GM21786 (cell line): ENCODE measurements at regions not wholly inside any gene's neighbourhood (a gene's known extent, or its start where the extent isn't known, plus 50 kb on each side); places are given as distances from the start of the nearest gene placed in this dataset.

Experiments used
- ATAC-seq: cut with Tn5 transposase; IDR thresholded peaks from one replicate; pipeline ENCODE4 v1.9.1; 2021; ENCODE audit not compliant: unreplicated experiment

DNA sequence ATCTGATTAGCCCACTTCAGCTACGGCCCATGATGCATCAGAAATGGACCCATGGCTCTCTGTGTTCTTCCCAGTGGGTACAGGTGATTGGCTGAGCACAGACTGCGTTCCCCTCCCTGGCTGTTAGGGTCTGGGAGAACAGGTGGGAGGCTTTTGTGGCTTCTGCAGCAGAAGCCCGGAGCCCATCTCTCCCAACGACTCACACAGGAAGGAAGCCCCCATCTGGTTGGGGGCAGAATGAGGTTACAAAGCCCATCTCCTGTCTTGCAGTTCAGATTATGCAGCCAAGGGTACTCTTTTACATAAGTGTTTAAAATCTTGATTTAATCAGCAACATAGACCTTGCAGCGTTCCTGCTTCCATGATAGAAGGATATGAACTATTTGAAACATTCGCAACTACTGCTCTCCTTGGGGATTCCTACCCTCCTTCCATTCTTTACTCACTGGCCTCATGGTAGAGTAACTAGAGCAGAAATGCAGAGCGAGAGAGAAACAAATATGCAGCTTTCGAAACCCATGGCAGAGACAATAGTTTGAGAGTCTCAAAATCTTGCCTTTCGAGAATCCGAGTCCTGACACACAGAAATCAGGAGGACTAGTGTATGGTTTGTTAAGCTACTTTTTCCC is 291.3 kb downstream of the TLE3 start:
- ATAC-seq = no peak

- ATAC-seq = no peak
Observed at GRCh38 chr15:69807721-69808120, 290.0 kb downstream of the TLE3 start.

GRCh38 chr15:69808756-69809155 is 289.0 kb downstream of the TLE3 start:
- ATAC-seq = no peak

DNA sequence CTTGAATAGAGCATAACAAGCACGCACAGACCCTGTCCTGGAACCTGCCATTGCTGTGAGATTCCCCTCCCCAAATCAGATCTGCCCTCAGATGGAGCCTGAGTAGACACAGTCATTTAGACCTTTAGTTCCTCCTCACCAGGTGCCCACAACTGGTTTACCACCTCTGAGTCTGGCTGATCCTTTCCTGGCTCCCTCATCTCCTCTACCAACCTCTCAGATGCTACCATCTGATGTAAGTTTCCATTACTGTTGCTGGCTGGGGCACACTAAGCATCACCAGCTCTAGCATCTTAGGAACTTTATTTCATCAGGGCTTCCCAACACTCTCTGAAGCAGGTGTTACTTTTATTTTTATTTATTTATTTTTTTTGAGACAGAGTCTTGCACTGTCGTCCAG is 288.3 kb downstream of the TLE3 start:
- no peak for ATAC-seq

- no peak for ATAC-seq
Observed at GRCh38 chr15:69810431-69811354, 287.0 kb downstream of the TLE3 start.

DNA sequence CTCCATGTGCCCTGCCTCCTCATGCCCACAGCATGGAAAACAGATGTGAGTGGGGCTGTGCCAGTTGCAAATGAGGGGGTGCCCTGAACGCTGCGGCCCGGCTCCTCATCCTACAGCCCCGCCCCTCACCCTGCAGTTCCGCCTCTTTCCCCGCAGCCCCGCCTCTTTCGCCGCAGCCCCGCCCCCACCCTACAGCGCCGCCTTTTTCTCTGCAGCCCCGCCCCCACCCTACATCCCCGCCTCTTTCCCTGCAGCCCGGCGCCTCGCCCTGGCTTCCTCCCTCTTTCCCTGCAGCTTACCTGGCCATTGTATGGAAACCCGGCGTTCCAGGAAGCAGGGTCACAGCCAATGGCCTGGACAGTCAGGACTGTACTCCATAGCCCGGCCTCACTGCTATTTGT is 284.9 kb downstream of the TLE3 start:
- no peak for ATAC-seq

DNA sequence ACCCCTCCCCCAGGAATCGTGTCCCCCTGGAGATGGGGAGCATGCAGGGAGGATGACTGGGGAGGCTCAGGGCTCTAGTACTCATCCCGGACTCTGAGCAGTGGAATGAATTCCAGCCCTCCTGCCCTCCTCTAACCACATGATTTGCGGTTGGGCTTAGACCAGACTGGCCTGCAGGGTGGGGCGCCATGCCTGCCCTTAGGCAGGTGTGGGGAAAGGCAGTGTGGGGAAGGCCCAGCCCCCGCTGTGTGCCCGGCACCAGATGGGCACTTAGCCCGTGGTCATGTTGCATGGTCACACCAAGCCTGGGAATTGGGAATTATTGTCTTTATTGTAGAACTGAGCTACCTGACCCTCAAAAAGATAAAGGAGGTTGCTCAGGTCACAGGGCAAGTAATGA is 283.8 kb downstream of the TLE3 start:
- ATAC-seq = no peak

DNA sequence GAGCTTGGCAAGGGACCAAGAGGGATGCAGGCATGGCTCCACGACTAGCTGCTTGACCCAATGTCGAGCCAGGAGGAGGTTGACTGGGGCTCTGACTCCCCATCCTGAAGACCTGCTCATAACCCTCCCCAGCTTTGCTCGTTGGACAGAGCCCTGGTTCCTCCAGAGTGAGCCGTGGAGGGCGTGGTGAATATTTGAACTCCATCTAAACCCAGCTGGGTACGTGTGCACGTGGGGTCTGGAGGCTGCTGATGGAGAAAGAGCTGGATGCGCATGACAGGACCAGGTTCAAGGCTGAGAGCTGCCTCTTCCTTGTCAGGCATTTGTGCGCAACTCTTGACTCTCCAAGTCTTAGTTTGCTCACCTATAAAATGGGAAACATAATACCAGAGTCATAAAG is 282.8 kb downstream of the TLE3 start:
- ATAC-seq = no peak

- no peak for ATAC-seq
Observed at GRCh38 chr15:69815793-69816192, 281.9 kb downstream of the TLE3 start.

- ATAC-seq = no peak
Observed at GRCh38 chr15:69816522-69816921, 281.2 kb downstream of the TLE3 start.

DNA sequence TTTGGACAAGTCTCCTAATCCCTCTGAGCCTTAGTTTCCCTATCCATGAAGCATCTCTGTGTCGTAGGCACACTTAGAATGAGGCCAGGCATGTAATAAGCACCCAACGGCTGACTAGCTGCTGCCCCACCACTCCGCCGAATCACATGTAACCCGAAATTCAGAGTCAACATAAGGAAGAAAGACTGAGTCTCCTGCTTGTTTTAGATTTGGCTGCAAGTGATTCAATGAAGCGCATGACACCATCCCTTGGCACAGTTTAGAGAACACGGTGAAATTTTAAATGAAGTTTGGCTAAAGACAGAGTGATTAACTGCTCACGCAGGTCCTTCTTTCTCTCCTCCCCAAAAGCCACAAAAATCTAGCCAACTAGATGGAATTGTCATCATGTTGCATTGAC is 279.2 kb downstream of the TLE3 start:
- ATAC-seq = no peak

- no peak for ATAC-seq
Observed at GRCh38 chr15:69819371-69819770, 278.3 kb downstream of the TLE3 start.

GRCh38 chr15:69820819-69821218 is 276.9 kb downstream of the TLE3 start:
- ATAC-seq = no peak

DNA sequence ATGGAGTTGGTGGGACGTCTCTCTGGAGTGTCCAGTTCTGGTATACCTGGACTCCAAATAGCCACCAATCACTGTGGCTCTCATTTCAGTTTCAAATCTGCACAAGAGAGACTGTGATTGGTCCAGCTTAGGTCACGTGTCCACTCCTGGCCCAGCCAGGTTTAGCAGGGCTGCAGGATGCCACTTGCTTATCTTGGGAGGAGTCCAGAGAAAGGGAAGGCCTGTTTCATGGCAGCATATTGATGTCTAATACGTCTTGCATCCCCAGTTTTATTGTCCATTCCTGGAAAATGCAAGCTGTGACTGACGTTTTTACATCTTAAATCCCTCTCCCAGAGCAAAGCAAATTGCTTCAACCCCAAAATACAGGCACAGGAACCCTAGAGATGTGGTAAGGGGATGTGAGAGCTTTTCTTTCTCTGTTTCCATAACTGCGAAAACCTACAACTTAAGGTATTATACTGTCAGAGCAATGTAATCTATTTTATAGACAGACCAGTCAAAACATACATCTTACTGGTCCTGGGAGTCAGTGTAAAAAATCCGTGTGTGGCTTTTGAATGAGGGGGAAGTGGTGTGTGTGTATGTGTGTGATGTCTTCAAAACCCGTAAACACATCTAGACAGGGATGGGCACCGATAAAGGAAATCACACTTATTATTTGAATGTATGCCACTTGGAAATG is 274.4 kb downstream of the TLE3 start:
- no peak for ATAC-seq

GRCh38 chr15:69824075-69824876 is 273.4 kb downstream of the TLE3 start:
- no peak for ATAC-seq

DNA sequence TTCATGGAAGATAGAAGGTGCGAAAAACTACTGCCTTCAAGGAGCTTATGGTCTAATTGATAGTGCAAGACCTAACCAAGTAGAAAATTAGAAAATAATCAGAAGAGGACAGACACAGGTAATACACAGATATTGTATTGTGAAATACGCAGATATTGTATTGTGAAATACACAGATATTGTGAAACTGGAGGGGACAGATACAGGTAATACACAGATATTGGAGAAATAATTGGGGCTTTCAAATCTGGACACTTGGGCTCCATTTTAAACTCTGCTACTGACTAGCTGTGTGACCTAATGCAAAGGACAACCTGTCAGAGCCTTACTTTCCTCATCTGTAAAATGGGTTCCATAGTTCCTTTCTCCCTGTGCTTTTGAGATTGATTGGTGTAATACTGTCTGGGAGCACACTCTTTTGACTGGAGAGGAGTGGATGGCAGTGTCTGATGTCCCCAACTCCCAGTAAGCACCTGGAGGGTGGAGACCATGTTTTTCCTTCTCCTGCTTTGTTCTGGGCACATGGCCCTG is 272.8 kb downstream of the TLE3 start:
- ATAC-seq = no peak

DNA sequence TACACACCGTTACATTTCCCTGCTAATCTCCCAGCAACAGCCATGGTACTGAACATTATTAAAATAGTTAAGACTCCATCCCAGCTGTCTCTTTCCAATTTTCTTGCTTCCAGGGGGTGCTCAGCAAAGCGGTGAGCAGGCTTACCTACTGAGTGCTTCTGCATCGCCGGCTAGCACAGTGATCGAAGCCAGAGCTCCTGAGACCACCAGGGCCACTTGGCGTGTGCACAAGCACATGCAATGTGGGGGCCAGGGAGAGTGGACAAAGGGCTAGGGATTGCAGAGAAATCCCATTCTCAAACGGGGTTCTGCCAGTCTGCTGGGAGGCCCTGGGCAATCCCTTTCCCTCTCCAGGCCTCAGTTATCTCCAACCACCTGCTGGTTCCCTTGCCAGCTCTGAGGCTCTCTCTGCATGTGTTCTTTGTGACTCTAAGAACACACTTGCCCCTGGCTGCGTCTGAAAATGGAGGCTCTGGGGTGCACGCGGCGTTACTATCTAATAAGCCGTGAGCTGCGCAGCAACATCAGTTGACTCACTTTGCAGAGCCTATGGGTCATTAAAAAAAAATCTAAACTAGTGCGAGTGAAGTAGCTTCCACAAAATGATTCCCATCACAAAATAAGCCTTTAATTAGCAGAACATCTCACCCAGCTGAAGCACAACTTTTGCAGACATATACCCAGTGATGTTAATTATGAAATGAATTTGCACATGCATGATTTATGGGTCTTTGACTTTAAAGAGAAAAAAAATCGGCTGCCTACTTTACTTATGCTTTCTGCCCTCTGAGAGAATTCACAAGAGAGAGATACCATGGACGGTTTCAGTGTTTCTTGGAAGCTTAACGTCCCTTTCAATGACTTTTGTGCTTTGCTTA is 271.5 kb downstream of the TLE3 start:
- ATAC-seq = no peak

DNA sequence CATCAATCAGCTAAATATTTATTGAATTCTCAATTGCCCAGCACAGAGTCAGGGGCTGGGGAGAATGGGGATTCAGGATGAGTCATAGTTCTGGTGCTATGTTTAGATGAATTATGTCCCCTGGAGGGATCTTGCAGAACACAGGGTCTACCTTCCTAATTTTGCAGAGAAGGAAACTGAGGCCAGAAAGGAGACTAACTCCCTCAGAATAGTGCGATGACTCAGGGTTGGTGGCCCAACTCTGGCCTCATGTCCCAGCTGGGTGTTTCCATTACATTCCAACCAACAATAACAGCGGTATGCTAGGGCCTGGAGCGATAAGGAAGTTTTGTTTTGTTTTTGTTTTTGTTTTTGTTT is 270.9 kb downstream of the TLE3 start:
- ATAC-seq = no peak

GRCh38 chr15:69827751-69828150 is 270.0 kb downstream of the TLE3 start:
- no peak for ATAC-seq
